ENCODE measurements at regions not wholly inside any gene's neighbourhood (a gene's known extent, or its start where the extent isn't known, plus 50 kb on each side); places are given as distances from the start of the nearest gene placed in this dataset.

DNA sequence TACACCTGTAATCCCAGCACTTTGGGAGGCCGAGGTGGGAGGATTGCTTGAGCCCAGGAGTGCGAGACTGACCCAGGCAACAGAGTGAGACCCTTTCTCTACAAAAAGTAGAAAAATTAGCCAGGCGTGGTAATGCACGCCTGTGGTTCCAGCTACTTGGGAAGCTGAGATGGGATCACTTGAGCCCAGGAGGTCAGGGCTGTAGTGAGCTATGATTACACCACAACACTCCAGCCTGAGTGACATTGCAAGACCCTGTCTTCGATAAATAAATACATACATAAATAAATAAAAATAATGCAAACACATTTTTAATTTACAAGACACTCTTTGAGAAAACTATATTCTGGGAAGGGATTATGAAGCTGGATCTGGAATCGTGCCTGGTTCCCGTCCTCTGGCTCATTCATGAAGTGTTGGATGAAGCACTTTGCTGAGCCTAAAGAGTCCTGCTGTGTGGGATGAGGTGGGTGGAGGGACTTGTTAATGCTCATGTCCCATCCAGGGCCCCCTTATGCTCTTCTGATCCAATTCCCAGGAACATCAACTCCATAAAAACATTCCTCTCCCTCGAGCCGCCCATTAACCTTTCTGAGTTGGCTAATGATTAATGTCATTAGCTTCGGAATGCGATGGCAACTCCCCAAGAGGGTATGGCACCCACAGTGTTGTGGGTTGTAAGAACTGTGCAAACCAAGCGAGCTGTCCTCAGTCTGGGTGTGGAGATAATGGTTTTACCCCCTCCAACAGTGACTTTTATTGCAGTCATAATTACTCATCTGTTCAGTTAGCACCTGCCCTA, 236.3 kb downstream of the BAMBI start (continued):
- TF ChIP-seq, protein P1, sequence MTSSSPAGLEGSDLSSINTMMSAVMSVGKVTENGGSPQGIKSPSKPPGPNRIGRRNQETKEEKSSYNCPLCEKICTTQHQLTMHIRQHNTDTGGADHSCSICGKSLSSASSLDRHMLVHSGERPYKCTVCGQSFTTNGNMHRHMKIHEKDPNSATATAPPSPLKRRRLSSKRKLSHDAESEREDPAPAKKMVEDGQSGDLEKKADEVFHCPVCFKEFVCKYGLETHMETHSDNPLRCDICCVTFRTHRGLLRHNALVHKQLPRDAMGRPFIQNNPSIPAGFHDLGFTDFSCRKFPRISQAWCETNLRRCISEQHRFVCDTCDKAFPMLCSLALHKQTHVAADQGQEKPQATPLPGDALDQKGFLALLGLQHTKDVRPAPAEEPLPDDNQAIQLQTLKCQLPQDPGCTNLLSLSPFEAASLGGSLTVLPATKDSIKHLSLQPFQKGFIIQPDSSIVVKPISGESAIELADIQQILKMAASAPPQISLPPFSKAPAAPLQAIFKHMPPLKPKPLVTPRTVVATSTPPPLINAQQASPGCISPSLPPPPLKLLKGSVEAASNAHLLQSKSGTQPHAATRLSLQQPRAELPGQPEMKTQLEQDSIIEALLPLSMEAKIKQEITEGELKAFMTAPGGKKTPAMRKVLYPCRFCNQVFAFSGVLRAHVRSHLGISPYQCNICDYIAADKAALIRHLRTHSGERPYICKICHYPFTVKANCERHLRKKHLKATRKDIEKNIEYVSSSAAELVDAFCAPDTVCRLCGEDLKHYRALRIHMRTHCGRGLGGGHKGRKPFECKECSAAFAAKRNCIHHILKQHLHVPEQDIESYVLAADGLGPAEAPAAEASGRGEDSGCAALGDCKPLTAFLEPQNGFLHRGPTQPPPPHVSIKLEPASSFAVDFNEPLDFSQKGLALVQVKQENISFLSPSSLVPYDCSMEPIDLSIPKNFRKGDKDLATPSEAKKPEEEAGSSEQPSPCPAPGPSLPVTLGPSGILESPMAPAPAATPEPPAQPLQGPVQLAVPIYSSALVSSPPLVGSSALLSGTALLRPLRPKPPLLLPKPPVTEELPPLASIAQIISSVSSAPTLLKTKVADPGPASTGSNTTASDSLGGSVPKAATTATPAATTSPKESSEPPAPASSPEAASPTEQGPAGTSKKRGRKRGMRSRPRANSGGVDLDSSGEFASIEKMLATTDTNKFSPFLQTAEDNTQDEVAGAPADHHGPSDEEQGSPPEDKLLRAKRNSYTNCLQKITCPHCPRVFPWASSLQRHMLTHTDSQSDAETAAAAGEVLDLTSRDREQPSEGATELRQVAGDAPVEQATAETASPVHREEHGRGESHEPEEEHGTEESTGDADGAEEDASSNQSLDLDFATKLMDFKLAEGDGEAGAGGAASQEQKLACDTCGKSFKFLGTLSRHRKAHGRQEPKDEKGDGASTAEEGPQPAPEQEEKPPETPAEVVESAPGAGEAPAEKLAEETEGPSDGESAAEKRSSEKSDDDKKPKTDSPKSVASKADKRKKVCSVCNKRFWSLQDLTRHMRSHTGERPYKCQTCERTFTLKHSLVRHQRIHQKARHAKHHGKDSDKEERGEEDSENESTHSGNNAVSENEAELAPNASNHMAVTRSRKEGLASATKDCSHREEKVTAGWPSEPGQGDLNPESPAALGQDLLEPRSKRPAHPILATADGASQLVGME (CRISPR knock-in tag; IDR thresholded peaks at IDR 0.05), result no peak
- TF ChIP-seq HCFC1 (IDR thresholded peaks at IDR 0.05; ENCODE audit: low read depth, low read length) (no peak), POLR2AphosphoS5 (IDR thresholded peaks at IDR 0.05; ENCODE audit: control insufficient read depth, insufficient read depth, low read depth, low read length) (no peak), MTF1 (CRISPR knock-in tag; IDR thresholded peaks at IDR 0.05; ENCODE audit: borderline replicate concordance) (no peak)
